Erythroblast (primary cell): ENCODE measurements at regions not wholly inside any gene's neighbourhood (a gene's known extent, or its start where the extent isn't known, plus 50 kb on each side); places are given as distances from the start of the nearest gene placed in this dataset.

Experiments used
- GATA1 ChIP-seq: IDR thresholded peaks from 2 replicates; pipeline ENCODE4 v1.6.1; 2011; ENCODE audit warnings: low read depth, mild to moderate bottlenecking, control low read depth, low read length, moderate library complexity
- POLR2A ChIP-seq: IDR thresholded peaks from 2 replicates; pipeline ENCODE4 v1.6.1; 2011; ENCODE audit warnings: mild to moderate bottlenecking, low read length

- TF ChIP-seq POLR2A, result no peak
- no peak for TF ChIP-seq GATA1
These were observed 1092.8 kb downstream of the TMTC2 start for GRCh38 chr12:83779526-83779925.
